Osteocyte (in vitro differentiated cells): ENCODE measurements at regions not wholly inside any gene's neighbourhood (a gene's known extent, or its start where the extent isn't known, plus 50 kb on each side); places are given as distances from the start of the nearest gene placed in this dataset.
"Not testable (repeated sequence)": the region's sequence is repeated elsewhere in the genome, so short reads cannot be mapped to it uniquely, and the experiment has no call there.

Experiments
- DNase-seq: peaks from one replicate; pipeline ENCODE4 v3.0.0; 2021; ENCODE audit warnings: mixed read lengths; ENCODE audit not compliant: unreplicated experiment; ENCODE audit errors: extremely low spot score
- H3K27ac Mint-ChIP-seq: one replicate; pipeline ENCODE4 v1.8.0; 2021; ENCODE audit warnings: mild to moderate bottlenecking, mixed read lengths; ENCODE audit not compliant: unreplicated experiment
- H3K27me3 Mint-ChIP-seq: one replicate; pipeline ENCODE4 v1.8.0; 2021; ENCODE audit warnings: mixed read lengths; ENCODE audit not compliant: unreplicated experiment
- H3K36me3 Mint-ChIP-seq: one replicate; pipeline ENCODE4 v1.8.0; 2021; ENCODE audit warnings: mixed read lengths; ENCODE audit not compliant: unreplicated experiment
- H3K4me1 Mint-ChIP-seq: one replicate; pipeline ENCODE4 v1.8.0; 2021; ENCODE audit warnings: mixed read lengths; ENCODE audit not compliant: unreplicated experiment
- H3K4me3 Mint-ChIP-seq: one replicate; pipeline ENCODE4 v1.8.0; 2021; ENCODE audit warnings: mild to moderate bottlenecking, moderate library complexity, mixed read lengths; ENCODE audit not compliant: unreplicated experiment
- H3K9me3 Mint-ChIP-seq: one replicate; pipeline ENCODE4 v1.8.0; 2021; ENCODE audit warnings: mixed read lengths; ENCODE audit not compliant: unreplicated experiment
- TF ChIP-seq, protein P1 (sequence below): fragments of 200-600 bp; sonication (generic); IDR thresholded peaks from 2 replicates; pipeline ENCODE4 v1.5.0; 2021; ENCODE audit warnings: antibody characterized with exemption, mild to moderate bottlenecking, moderate library complexity

DNA sequence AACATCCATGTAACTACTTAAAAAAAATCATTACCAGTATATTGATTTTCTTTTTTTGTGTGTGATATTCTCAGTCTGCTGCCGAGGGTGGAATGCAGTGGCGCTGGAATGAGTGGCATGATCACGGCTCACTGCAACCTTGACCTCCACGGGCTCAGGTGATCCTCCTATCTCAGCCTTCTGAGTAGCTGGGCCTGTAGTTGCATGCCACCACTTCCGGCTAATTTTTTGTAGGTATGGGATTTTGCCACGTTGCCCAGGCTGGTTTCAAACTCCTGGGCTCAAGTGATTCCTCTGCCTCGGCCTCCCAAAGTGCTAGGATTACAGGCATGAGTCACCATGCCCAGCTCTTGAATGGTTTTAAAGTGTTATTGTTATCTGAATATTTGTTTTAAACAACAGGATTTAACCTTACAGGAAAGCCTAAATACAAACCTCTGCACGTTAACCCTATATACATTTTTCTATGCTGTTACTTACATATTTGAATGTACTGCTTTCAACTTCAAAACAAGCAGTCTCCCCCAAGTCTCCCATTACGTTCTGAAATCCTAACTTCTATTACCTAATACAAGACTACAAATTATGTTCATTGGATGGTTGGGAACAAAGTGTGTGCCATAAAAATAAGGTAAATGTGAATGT is 61.7 kb downstream of the KPNA2 start:
- Mint-ChIP-seq H3K27me3 (no peaks in the 10 kb centered on the region), H3K9me3 (no peaks in the 10 kb centered on the region), H3K4me1 (peaks cover 7% of the 10 kb centered on the region), H3K27ac (no peak overlapping the region), H3K36me3 (no peaks in the 10 kb centered on the region), H3K4me3 (no peak overlapping the region)
- TF ChIP-seq, protein P1, sequence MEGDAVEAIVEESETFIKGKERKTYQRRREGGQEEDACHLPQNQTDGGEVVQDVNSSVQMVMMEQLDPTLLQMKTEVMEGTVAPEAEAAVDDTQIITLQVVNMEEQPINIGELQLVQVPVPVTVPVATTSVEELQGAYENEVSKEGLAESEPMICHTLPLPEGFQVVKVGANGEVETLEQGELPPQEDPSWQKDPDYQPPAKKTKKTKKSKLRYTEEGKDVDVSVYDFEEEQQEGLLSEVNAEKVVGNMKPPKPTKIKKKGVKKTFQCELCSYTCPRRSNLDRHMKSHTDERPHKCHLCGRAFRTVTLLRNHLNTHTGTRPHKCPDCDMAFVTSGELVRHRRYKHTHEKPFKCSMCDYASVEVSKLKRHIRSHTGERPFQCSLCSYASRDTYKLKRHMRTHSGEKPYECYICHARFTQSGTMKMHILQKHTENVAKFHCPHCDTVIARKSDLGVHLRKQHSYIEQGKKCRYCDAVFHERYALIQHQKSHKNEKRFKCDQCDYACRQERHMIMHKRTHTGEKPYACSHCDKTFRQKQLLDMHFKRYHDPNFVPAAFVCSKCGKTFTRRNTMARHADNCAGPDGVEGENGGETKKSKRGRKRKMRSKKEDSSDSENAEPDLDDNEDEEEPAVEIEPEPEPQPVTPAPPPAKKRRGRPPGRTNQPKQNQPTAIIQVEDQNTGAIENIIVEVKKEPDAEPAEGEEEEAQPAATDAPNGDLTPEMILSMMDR = no peak
- DNase-seq = peak; percentile 30

DNA sequence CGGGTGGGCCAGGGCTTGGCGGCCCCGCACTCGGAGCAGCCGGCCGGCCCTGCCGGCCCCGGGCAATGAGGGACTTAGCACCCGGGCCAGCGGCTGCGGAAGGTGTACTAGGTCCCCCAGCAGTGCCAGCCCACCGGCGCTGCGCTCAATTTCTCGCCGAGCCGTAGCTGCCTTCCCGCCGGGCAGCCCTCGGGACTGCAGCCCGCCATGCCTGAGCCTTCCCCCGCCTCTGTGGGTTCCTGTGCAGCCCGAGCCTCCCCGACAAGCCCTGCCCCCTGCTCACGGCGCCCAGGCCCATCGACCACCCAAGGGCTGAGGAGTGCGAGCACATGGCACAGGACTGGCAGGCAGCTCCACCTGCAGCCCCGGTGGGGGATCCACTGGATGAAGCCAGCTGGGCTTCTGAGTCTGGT is 63.8 kb downstream of the KPNA2 start:
- peak; percentile 79 for DNase-seq
- H3K4me1 Mint-ChIP-seq = peaks cover 26% of the 10 kb centered on the region
- not testable (repeated sequence) for H3K9me3 Mint-ChIP-seq, H3K27me3 Mint-ChIP-seq, H3K27ac Mint-ChIP-seq, H3K4me3 Mint-ChIP-seq, H3K36me3 Mint-ChIP-seq

DNA sequence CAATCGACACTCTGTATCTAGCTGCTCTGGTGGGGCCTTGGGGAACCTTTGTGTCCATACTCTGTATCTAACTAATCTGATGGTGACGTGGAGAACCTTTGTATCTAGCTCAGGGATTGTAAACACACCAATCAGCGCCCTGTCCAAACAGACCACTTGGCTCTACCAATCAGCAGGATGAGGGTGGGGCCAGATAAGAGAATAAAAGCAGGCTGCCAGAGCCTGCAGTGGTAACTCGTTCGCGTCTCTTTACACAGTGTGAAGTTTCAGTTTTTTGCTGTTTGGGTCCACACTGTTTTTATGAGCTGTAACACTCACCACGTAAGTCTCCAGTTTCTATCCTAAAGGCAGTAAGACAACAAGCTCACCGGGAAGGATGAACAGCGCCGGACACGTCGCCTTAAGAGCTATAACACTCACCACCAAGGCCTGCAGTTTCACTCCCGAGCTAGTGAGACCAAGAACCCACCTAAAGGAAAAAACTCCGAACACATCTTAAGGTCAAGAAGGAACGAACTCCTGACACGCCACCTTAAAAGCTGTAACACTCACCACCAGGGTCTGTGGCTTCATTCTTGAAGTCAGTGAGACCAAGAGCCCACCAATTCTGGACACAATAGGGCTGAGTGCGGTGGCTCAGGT is 64.6 kb downstream of the KPNA2 start:
- Mint-ChIP-seq H3K4me3 (peak overlapping the region; percentile 26), H3K27ac (no peak overlapping the region), H3K36me3 (no peaks in the 10 kb centered on the region), H3K27me3 (no peaks in the 10 kb centered on the region), H3K4me1 (peaks cover 29% of the 10 kb centered on the region), H3K9me3 (no peaks in the 10 kb centered on the region)
- peak; percentile 48 for DNase-seq
- TF ChIP-seq, protein P1 = no peak

DNA sequence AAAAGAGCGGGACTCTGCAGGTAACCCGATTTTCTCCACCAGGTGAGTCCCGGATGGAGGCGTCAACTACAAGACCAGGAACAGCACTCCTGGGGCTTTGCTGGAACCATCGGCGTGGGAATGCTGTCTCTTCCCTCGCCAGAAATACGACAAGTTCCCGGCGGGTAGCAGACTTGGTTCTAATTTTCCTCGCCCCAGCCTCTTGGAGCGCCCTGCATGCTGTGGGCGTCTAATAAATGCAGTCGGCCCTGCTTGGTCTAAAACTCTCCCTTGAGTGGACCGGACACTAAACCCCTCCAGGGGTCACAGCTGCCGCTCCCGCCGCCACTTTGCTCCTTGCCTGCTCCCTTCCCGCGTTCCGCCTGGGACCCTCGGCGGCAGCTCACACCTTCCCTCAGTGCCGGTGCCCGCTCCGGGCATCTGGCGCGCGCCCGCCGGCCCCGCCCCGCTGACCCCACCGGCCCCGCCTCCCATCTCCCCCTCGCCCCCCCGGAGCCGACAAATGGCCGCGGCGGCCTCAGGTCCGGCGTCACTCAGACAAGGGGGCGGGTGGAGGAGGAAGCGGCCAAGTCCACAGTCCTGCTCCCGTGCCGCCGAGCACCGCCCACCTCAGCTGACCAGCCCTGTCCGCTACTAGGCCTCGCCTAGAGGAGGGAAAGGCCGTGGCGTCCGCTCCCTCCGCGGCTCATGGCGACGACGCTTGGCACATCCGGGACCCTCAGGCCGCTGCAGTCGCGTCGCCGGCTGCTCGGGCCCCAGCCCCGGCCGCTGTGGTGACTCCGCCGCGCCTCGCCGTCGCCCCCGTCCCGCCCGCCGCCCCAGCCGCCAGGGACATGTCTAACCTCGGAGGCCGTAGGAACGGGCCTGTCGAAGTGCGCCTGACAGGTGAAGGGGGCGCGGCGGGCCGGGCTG is 65.8 kb downstream of the KPNA2 start:
- peak; percentile 97 for DNase-seq
- H3K27me3 Mint-ChIP-seq = no peaks in the 10 kb centered on the region
- peaks cover 29% of the 10 kb centered on the region for H3K4me1 Mint-ChIP-seq
- no peaks in the 10 kb centered on the region for H3K9me3 Mint-ChIP-seq
- H3K27ac Mint-ChIP-seq = peak overlapping the region; percentile 87
- peak overlapping the region; percentile 92 for H3K4me3 Mint-ChIP-seq
- H3K36me3 Mint-ChIP-seq = peaks cover 2% of the 10 kb centered on the region
- TF ChIP-seq, protein P1 = no peak

DNA sequence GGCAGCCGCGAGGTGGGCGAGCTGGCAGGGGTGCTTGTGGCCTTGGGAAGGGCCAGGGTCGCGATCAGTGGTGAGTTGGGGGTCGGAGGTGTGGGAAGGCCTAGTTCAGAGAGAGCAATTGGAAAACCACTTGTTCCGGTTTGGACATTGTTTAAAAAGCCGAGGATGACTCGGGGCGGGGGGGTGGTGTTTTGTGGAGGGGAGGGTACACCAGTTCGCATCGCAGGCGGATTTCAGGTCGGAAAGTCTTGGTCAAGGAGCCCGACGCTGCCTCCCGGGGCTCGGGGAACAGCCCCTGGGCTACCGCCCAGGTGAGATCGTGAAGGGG is 66.4 kb downstream of the KPNA2 start:
- Mint-ChIP-seq H3K36me3 (peaks cover 4% of the 10 kb centered on the region), H3K4me1 (peaks cover 31% of the 10 kb centered on the region), H3K9me3 (no peaks in the 10 kb centered on the region), H3K4me3 (peak overlapping the region; percentile 92), H3K27me3 (no peaks in the 10 kb centered on the region), H3K27ac (peak overlapping the region; percentile 87)
- TF ChIP-seq, protein P1 = no peak
- no peak for DNase-seq
